ENCODE measurements at regions not wholly inside any gene's neighbourhood (a gene's known extent, or its start where the extent isn't known, plus 50 kb on each side); places are given as distances from the start of the nearest gene placed in this dataset.

DNA sequence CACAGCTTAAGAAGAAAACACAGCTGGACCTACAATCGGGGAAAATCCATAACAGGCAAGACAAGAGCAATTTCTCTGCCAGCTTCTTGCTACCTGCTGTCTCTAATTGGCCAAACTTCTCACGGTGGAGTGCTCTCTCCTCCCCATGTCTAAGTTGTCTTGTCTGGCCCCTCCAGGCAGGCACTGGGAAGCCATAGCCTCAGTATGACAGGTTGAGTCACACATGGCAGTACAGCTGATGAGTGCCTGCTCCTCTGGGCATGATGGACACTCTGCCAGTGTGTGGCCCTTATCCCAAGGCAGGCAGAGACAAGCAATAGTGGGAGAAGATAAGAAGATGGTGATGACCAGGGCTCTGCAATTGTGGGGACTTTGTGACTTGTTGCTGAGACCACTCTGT, 551.8 kb downstream of the DIPK2A start:
- H4K20me1 ChIP-seq (ENCODE audit: insufficient read depth, low read length): no peaks in the 10 kb centered on the region
- no peaks in the 10 kb centered on the region for H3K36me3 ChIP-seq (ENCODE audit: insufficient read depth, low read length)
- FAIRE-seq (no peak), DNase-seq (ENCODE audit: low read depth) (no peak)
- no peaks in the 10 kb centered on the region for H3K9me3 Mint-ChIP-seq (ENCODE audit: unreplicated experiment)
- no peak overlapping the region for H2AFZ ChIP-seq (ENCODE audit: low read depth, low read length)
- no peak overlapping the region for H3K27ac Mint-ChIP-seq (ENCODE audit: unreplicated experiment)
- H3K36me3 Mint-ChIP-seq (ENCODE audit: low read depth, unreplicated experiment): no peaks in the 10 kb centered on the region
- no peak overlapping the region for H3K27ac ChIP-seq (ENCODE audit: low read depth, low read length)
- no peaks in the 10 kb centered on the region for H3K79me2 ChIP-seq (ENCODE audit: insufficient read depth, low read length)
- H3K4me2 ChIP-seq (ENCODE audit: low read length): no peak overlapping the region
- H3K4me3 Mint-ChIP-seq (ENCODE audit: unreplicated experiment): no peak overlapping the region
- H3K27me3 ChIP-seq (ENCODE audit: insufficient read depth, low read length): no peaks in the 10 kb centered on the region
- H3K9me3 ChIP-seq (ENCODE audit: insufficient read depth, low read depth, low read length): no peaks in the 10 kb centered on the region
- no peak for TF ChIP-seq EZH2 (IDR thresholded peaks at IDR 0.05; ENCODE audit: insufficient read depth, low read length)
- TF ChIP-seq, protein P1, sequence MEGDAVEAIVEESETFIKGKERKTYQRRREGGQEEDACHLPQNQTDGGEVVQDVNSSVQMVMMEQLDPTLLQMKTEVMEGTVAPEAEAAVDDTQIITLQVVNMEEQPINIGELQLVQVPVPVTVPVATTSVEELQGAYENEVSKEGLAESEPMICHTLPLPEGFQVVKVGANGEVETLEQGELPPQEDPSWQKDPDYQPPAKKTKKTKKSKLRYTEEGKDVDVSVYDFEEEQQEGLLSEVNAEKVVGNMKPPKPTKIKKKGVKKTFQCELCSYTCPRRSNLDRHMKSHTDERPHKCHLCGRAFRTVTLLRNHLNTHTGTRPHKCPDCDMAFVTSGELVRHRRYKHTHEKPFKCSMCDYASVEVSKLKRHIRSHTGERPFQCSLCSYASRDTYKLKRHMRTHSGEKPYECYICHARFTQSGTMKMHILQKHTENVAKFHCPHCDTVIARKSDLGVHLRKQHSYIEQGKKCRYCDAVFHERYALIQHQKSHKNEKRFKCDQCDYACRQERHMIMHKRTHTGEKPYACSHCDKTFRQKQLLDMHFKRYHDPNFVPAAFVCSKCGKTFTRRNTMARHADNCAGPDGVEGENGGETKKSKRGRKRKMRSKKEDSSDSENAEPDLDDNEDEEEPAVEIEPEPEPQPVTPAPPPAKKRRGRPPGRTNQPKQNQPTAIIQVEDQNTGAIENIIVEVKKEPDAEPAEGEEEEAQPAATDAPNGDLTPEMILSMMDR (IDR thresholded peaks at IDR 0.05; ENCODE audit: insufficient read depth, low read depth, low read length): no peak
- no peaks in the 10 kb centered on the region for H3K4me1 Mint-ChIP-seq (ENCODE audit: low read depth, unreplicated experiment)
- H3K27me3 Mint-ChIP-seq (ENCODE audit: low read depth, unreplicated experiment): no peaks in the 10 kb centered on the region
- H3K4me1 ChIP-seq (ENCODE audit: insufficient read depth, low read length): no peaks in the 10 kb centered on the region
- no peak overlapping the region for H3K9ac ChIP-seq (ENCODE audit: low read length)
- H3K4me3 ChIP-seq (ENCODE audit: insufficient read depth, low read depth, low read length): no peak overlapping the region

DNA sequence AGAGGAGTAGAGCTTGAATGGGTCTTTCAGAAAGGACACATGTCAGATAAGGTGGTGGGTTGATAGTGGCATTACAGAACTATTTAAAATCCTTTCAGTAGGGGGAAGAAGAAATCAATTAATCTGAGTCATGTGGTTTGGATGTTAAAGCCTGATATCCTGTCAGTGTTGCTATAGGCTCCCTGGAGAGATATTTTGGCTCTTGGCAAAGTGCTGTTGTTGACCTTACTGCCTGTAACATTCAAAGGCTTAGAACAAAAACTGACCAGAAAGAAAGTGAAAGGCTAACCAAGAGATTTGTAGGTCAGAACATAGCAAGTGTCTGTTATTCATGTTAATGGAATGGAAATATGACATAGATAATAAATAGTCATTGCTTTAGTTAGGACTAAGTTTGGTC, 552.9 kb downstream of the DIPK2A start:
- DNase-seq (ENCODE audit: low read depth) (no peak), FAIRE-seq (no peak)
- no peak overlapping the region for H3K4me3 Mint-ChIP-seq (ENCODE audit: unreplicated experiment)

DNA sequence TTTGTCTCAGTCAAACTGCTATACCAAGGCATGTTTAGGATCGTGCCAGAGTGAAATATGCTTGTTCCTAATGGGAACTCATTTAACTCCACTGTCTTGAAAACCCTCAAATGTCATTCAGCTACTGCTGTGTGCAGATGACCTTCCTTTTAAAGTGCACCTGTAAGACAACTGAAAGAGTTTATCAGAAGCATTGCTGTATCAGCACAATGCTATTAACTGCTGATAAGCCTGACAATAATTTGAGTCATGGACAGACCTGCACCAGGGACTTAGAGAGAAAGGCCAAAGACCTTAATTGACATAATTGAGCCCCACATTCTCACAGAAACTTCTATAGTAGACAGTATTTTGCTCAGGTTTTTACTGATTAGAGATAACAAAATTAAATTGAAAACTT, 557.9 kb downstream of the DIPK2A start:
- Histone ChIP-seq H3K36me3 (ENCODE audit: insufficient read depth, low read length) (no peaks in the 10 kb centered on the region), H3K27ac (ENCODE audit: low read depth, low read length) (no peak overlapping the region), H3K4me3 (ENCODE audit: insufficient read depth, low read depth, low read length) (no peak overlapping the region), H3K4me1 (ENCODE audit: insufficient read depth, low read length) (no peaks in the 10 kb centered on the region), H3K27me3 (ENCODE audit: insufficient read depth, low read length) (no peaks in the 10 kb centered on the region), H4K20me1 (ENCODE audit: insufficient read depth, low read length) (no peaks in the 10 kb centered on the region), H3K4me2 (ENCODE audit: low read length) (no peak overlapping the region), H3K79me2 (ENCODE audit: insufficient read depth, low read length) (no peaks in the 10 kb centered on the region), H2AFZ (ENCODE audit: low read depth, low read length) (no peak overlapping the region), H3K9me3 (ENCODE audit: insufficient read depth, low read depth, low read length) (no peaks in the 10 kb centered on the region), H3K9ac (ENCODE audit: low read length) (no peak overlapping the region)
- no peaks in the 10 kb centered on the region for H3K36me3 Mint-ChIP-seq (ENCODE audit: low read depth, unreplicated experiment)
- FAIRE-seq (no peak), DNase-seq (ENCODE audit: low read depth) (no peak)
- no peaks in the 10 kb centered on the region for H3K9me3 Mint-ChIP-seq (ENCODE audit: unreplicated experiment)
- H3K4me3 Mint-ChIP-seq (ENCODE audit: unreplicated experiment): no peak overlapping the region
- TF ChIP-seq, protein P1 (IDR thresholded peaks at IDR 0.05; ENCODE audit: insufficient read depth, low read depth, low read length): no peak
- TF ChIP-seq EZH2 (IDR thresholded peaks at IDR 0.05; ENCODE audit: insufficient read depth, low read length): no peak
- H3K27me3 Mint-ChIP-seq (ENCODE audit: low read depth, unreplicated experiment): no peaks in the 10 kb centered on the region
- no peaks in the 10 kb centered on the region for H3K4me1 Mint-ChIP-seq (ENCODE audit: low read depth, unreplicated experiment)
- no peak overlapping the region for H3K27ac Mint-ChIP-seq (ENCODE audit: unreplicated experiment)

More for the DNA sequence above, 552.9 kb downstream of the DIPK2A start:
- Mint-ChIP-seq H3K27me3 (ENCODE audit: low read depth, unreplicated experiment) (no peaks in the 10 kb centered on the region), H3K9me3 (ENCODE audit: unreplicated experiment) (no peaks in the 10 kb centered on the region), H3K36me3 (ENCODE audit: low read depth, unreplicated experiment) (no peaks in the 10 kb centered on the region), H3K4me1 (ENCODE audit: low read depth, unreplicated experiment) (no peaks in the 10 kb centered on the region), H3K27ac (ENCODE audit: unreplicated experiment) (no peak overlapping the region)
- Histone ChIP-seq H4K20me1 (ENCODE audit: insufficient read depth, low read length) (no peaks in the 10 kb centered on the region), H2AFZ (ENCODE audit: low read depth, low read length) (no peak overlapping the region), H3K27ac (ENCODE audit: low read depth, low read length) (no peak overlapping the region), H3K9ac (ENCODE audit: low read length) (no peak overlapping the region), H3K4me3 (ENCODE audit: insufficient read depth, low read depth, low read length) (no peak overlapping the region), H3K9me3 (ENCODE audit: insufficient read depth, low read depth, low read length) (no peaks in the 10 kb centered on the region), H3K36me3 (ENCODE audit: insufficient read depth, low read length) (no peaks in the 10 kb centered on the region), H3K79me2 (ENCODE audit: insufficient read depth, low read length) (no peaks in the 10 kb centered on the region), H3K27me3 (ENCODE audit: insufficient read depth, low read length) (no peaks in the 10 kb centered on the region), H3K4me1 (ENCODE audit: insufficient read depth, low read length) (no peaks in the 10 kb centered on the region), H3K4me2 (ENCODE audit: low read length) (no peak overlapping the region)
- TF ChIP-seq, protein P1 (IDR thresholded peaks at IDR 0.05; ENCODE audit: insufficient read depth, low read depth, low read length): no peak
- TF ChIP-seq EZH2 (IDR thresholded peaks at IDR 0.05; ENCODE audit: insufficient read depth, low read length): no peak

All from astrocyte (in vitro differentiated cells and primary cell).